ENCODE measurements at regions not wholly inside any gene's neighbourhood (a gene's known extent, or its start where the extent isn't known, plus 50 kb on each side); places are given as distances from the start of the nearest gene placed in this dataset.

DNA sequence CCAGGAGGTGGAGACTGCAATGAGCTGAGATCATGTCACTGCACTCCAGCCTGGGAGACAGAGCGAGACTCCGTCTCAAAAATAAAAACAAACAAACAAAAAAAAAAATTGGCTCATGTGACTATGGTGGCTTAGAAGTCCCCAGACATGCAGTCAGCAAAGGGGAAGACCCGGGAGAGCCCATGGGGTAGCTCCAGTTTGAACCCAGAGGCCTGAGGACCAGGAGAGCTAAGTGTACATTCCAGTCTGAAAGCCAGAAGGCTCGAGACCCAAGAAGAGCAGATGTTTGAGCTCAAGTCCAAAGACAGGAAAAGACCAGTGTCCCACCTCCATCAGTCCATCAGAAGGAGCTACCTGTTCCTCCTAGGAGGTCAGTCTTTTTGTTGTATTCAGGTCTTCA lies 175.2 kb downstream of the TSHZ3 start:
- Histone ChIP-seq H3K9me3 (ENCODE audit: low read length) (no peaks in the 10 kb centered on the region), H4K20me1 (ENCODE audit: insufficient read depth) (no peaks in the 10 kb centered on the region), H3K9me2 (ENCODE audit: insufficient read depth, low read length) (no peaks in the 10 kb centered on the region), H3K27ac (ENCODE audit: low read length) (no peak overlapping the region), H3K27me3 (ENCODE audit: insufficient read depth, low read depth, low read length) (no peaks in the 10 kb centered on the region), H3K9ac (ENCODE audit: low read length) (no peak overlapping the region), H2AFZ (ENCODE audit: low read depth, low read length) (no peak overlapping the region), H3K4me3 (ENCODE audit: low read length) (no peak overlapping the region), H3F3A (ENCODE audit: insufficient read depth, low read length, poor library complexity, severe bottlenecking) (no peaks in the 10 kb centered on the region), H3K4me2 (ENCODE audit: low read length) (no peak overlapping the region), H3K36me3 (ENCODE audit: insufficient read depth, low read length) (no peaks in the 10 kb centered on the region), H3K79me2 (replicated peaks; ENCODE audit: insufficient read depth, low read length) (no peaks in the 10 kb centered on the region)
- TF ChIP-seq TAF1 (IDR thresholded peaks at IDR 0.05; ENCODE audit: low read depth) = no peak
- no peak for TF ChIP-seq EP300 (conservative IDR thresholded peaks at IDR 0.05; ENCODE audit: poor library complexity, severe bottlenecking)
- TF ChIP-seq SMC3 (conservative IDR thresholded peaks at IDR 0.05; ENCODE audit: poor library complexity) = no peak

DNA sequence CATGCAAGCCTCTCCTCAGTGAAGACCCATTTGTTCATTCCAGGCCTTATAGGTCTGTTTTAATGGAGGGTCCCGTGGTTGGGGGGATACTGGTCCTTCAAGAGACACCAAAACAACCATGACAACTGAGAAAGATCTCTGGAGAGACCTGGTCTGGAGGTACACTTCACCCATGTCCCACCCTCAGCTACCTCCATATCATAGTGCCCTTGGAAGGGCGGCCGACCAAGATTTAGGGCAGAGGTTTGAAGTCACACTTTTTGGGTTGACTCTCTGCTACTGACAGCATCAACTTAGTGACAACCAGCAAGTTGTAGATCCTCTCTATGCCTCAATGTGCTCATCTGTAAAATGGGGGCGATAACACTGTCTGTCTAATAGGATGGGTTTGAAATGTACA lies 177.3 kb downstream of the TSHZ3 start:
- H3K36me3 ChIP-seq (ENCODE audit: insufficient read depth, low read length) = no peaks in the 10 kb centered on the region
- no peak overlapping the region for H3K27ac ChIP-seq (ENCODE audit: low read length)
- no peaks in the 10 kb centered on the region for H3F3A ChIP-seq (ENCODE audit: insufficient read depth, low read length, poor library complexity, severe bottlenecking)
- no peak overlapping the region for H3K4me2 ChIP-seq (ENCODE audit: low read length)
- TF ChIP-seq TAF1 (IDR thresholded peaks at IDR 0.05; ENCODE audit: low read depth) (no peak), MXI1 (conservative IDR thresholded peaks at IDR 0.05; ENCODE audit: poor library complexity, severe bottlenecking) (no peak), POLR2AphosphoS5 (IDR thresholded peaks at IDR 0.05) (no peak), EP300 (conservative IDR thresholded peaks at IDR 0.05; ENCODE audit: poor library complexity, severe bottlenecking) (no peak), SMC3 (conservative IDR thresholded peaks at IDR 0.05; ENCODE audit: poor library complexity) (no peak)
- TF ChIP-seq, protein P1, sequence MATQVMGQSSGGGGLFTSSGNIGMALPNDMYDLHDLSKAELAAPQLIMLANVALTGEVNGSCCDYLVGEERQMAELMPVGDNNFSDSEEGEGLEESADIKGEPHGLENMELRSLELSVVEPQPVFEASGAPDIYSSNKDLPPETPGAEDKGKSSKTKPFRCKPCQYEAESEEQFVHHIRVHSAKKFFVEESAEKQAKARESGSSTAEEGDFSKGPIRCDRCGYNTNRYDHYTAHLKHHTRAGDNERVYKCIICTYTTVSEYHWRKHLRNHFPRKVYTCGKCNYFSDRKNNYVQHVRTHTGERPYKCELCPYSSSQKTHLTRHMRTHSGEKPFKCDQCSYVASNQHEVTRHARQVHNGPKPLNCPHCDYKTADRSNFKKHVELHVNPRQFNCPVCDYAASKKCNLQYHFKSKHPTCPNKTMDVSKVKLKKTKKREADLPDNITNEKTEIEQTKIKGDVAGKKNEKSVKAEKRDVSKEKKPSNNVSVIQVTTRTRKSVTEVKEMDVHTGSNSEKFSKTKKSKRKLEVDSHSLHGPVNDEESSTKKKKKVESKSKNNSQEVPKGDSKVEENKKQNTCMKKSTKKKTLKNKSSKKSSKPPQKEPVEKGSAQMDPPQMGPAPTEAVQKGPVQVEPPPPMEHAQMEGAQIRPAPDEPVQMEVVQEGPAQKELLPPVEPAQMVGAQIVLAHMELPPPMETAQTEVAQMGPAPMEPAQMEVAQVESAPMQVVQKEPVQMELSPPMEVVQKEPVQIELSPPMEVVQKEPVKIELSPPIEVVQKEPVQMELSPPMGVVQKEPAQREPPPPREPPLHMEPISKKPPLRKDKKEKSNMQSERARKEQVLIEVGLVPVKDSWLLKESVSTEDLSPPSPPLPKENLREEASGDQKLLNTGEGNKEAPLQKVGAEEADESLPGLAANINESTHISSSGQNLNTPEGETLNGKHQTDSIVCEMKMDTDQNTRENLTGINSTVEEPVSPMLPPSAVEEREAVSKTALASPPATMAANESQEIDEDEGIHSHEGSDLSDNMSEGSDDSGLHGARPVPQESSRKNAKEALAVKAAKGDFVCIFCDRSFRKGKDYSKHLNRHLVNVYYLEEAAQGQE (IDR thresholded peaks at IDR 0.05; ENCODE audit: borderline replicate concordance) = no peak
- no peak overlapping the region for H3K4me3 ChIP-seq (ENCODE audit: low read length)
- H3K79me2 ChIP-seq (replicated peaks; ENCODE audit: insufficient read depth, low read length) = no peaks in the 10 kb centered on the region
- no peaks in the 10 kb centered on the region for H3K9me2 ChIP-seq (ENCODE audit: insufficient read depth, low read length)
- no peak overlapping the region for H2AFZ ChIP-seq (ENCODE audit: low read depth, low read length)
- H3K9me3 ChIP-seq (ENCODE audit: low read length) = no peaks in the 10 kb centered on the region
- H4K20me1 ChIP-seq (ENCODE audit: insufficient read depth) = no peaks in the 10 kb centered on the region
- no peak overlapping the region for H3K9ac ChIP-seq (ENCODE audit: low read length)
- no peaks in the 10 kb centered on the region for H3K27me3 ChIP-seq (ENCODE audit: insufficient read depth, low read depth, low read length)

- no peak overlapping the region for H3K4me2 ChIP-seq (ENCODE audit: low read length)
- no peaks in the 10 kb centered on the region for H3K79me2 ChIP-seq (replicated peaks; ENCODE audit: insufficient read depth, low read length)
- H3K9me2 ChIP-seq (ENCODE audit: insufficient read depth, low read length) = no peaks in the 10 kb centered on the region
- no peak overlapping the region for H2AFZ ChIP-seq (ENCODE audit: low read depth, low read length)
- no peak overlapping the region for H3K4me3 ChIP-seq (ENCODE audit: low read length)
- no peak overlapping the region for H3K27ac ChIP-seq (ENCODE audit: low read length)
- no peaks in the 10 kb centered on the region for H3K9me3 ChIP-seq (ENCODE audit: low read length)
- no peak for TF ChIP-seq TAF1 (IDR thresholded peaks at IDR 0.05; ENCODE audit: low read depth)
- TF ChIP-seq EZH2 (IDR thresholded peaks at IDR 0.05; ENCODE audit: borderline replicate concordance, insufficient read depth, low read length, poor library complexity, severe bottlenecking) = no peak
- TF ChIP-seq MXI1 (conservative IDR thresholded peaks at IDR 0.05; ENCODE audit: poor library complexity, severe bottlenecking) = no peak
- TF ChIP-seq EP300 (conservative IDR thresholded peaks at IDR 0.05; ENCODE audit: poor library complexity, severe bottlenecking) = no peak
- no peak for TF ChIP-seq POLR2AphosphoS5 (IDR thresholded peaks at IDR 0.05)
- TF ChIP-seq RAD21 (conservative IDR thresholded peaks at IDR 0.05) = no peak
- TF ChIP-seq SMC3 (conservative IDR thresholded peaks at IDR 0.05; ENCODE audit: poor library complexity) = no peak
- TF ChIP-seq CTCF (IDR thresholded peaks at IDR 0.05; ENCODE audit: poor library complexity, severe bottlenecking) = no peak
- TF ChIP-seq, protein P1 (IDR thresholded peaks at IDR 0.05; ENCODE audit: borderline replicate concordance) = no peak
- no peak overlapping the region for H3K9ac ChIP-seq (ENCODE audit: low read length)
- no peaks in the 10 kb centered on the region for H3K27me3 ChIP-seq (ENCODE audit: insufficient read depth, low read depth, low read length)
- H3F3A ChIP-seq (ENCODE audit: insufficient read depth, low read length, poor library complexity, severe bottlenecking) = peaks cover 5% of the 10 kb centered on the region
- H3K36me3 ChIP-seq (ENCODE audit: insufficient read depth, low read length) = no peaks in the 10 kb centered on the region
- H4K20me1 ChIP-seq (ENCODE audit: insufficient read depth) = no peaks in the 10 kb centered on the region
Measured at GRCh38 chr19:31170046-31170445, 179.2 kb downstream of the TSHZ3 start.

All from neural cell (in vitro differentiated cells).